Body of pancreas (tissue), 4 donors: ENCODE measurements at regions not wholly inside any gene's neighbourhood (a gene's known extent, or its start where the extent isn't known, plus 50 kb on each side); places are given as distances from the start of the nearest gene placed in this dataset.

Experiments used
- CTCF ChIP-seq, 7 experiments: fragments of 450-650 bp in 4 of 7; fragments of 200-600 bp in 3 of 7; sonication (generic) in 3 of 7; IDR thresholded peaks; one replicate each; pipeline ENCODE4 v1.5.1; 2016 to 2019; ENCODE audit warnings: antibody characterized with exemption in 7 of 7
- POLR2A ChIP-seq, 3 donors: fragments of 450-650 bp; IDR thresholded peaks; one replicate each; pipeline ENCODE4 v1.6.1; 2016; ENCODE audit warnings: antibody characterized with exemption in 3 of 3, mild to moderate bottlenecking in 2 of 3

GRCh38 chr9:13448482-13448881, 169.0 kb upstream of the MPDZ start:
- no peak for TF ChIP-seq CTCF (IDR thresholded peaks at IDR 0.05)
- TF ChIP-seq POLR2A (IDR thresholded peaks at IDR 0.05) = no peak
